SU-DHL-6 (cell line): ENCODE measurements at regions not wholly inside any gene's neighbourhood (a gene's known extent, or its start where the extent isn't known, plus 50 kb on each side); places are given as distances from the start of the nearest gene placed in this dataset.

ENCODE experiments used
- H2AFZ ChIP-seq: fragments of 200-600 bp; sonication (generic); 2 replicates; pipeline ENCODE4 v1.6.1; 2014; ENCODE audit warnings: low read depth, mild to moderate bottlenecking, moderate library complexity, mixed read lengths, antibody characterized with exemption, low read length; ENCODE audit not compliant: severe bottlenecking
- H3F3A ChIP-seq: fragments of 200-600 bp; shearing (Covaris generic); 2 replicates; pipeline ENCODE4 v1.6.0; 2016; ENCODE audit warnings: antibody characterized with exemption, mild to moderate bottlenecking; ENCODE audit not compliant: insufficient read depth
- H3K27ac ChIP-seq: fragments of 200-600 bp; sonication (generic); 2 replicates; pipeline ENCODE4 v1.5.1; 2016; ENCODE audit warnings: low read depth, mild to moderate bottlenecking, low read length, moderate library complexity, mixed read lengths
- H3K27me3 ChIP-seq: fragments of 200-600 bp; sonication (generic), shearing (Covaris generic); 2 replicates; pipeline ENCODE4 v1.6.0; 2014; ENCODE audit warnings: mild to moderate bottlenecking, low read length
- H3K36me3 ChIP-seq: fragments of 200-600 bp; sonication (generic); 2 replicates; pipeline ENCODE4 v1.6.1; 2014; ENCODE audit warnings: mild to moderate bottlenecking, low read length, mixed read lengths
- H3K4me2 ChIP-seq: fragments of 300-600, 200-600 bp; shearing (Covaris generic), sonication (generic); 2 replicates; pipeline ENCODE4 v1.6.0; 2014; ENCODE audit warnings: low read length, low read depth, mild to moderate bottlenecking; ENCODE audit not compliant: poor library complexity, severe bottlenecking
- H3K4me3 ChIP-seq: fragments of 200-600 bp; sonication (generic); 2 replicates; pipeline ENCODE4 v1.5.1; 2014; ENCODE audit warnings: antibody characterized with exemption, low read length, mild to moderate bottlenecking, mixed read lengths; ENCODE audit not compliant: insufficient read depth, poor library complexity, severe bottlenecking
- H3K79me2 ChIP-seq: fragments of 200-600 bp; sonication (generic); 2 replicates; pipeline ENCODE4 v1.6.1; 2014; ENCODE audit warnings: mild to moderate bottlenecking, low read length, moderate library complexity; ENCODE audit not compliant: insufficient read depth
- H3K9ac ChIP-seq: fragments of 200-600 bp; sonication (generic); 2 replicates; pipeline ENCODE4 v1.7.0; 2014; ENCODE audit warnings: mild to moderate bottlenecking, low read length
- H3K9me2 ChIP-seq: fragments of 200-600 bp; sonication (generic); replicated peaks from 2 replicates; pipeline ENCODE4 v1.6.1; 2014; ENCODE audit warnings: low read length; ENCODE audit not compliant: insufficient read depth
- H3K9me3 ChIP-seq: fragments of 200-600 bp; sonication (generic); 2 replicates; pipeline ENCODE4 v1.6.1; 2014; ENCODE audit warnings: low read length, mixed read lengths; ENCODE audit not compliant: insufficient read depth
- H4K20me1 ChIP-seq: fragments of 200-600 bp; sonication (generic); 2 replicates; pipeline ENCODE4 v1.6.1; 2014; ENCODE audit warnings: low read depth, mild to moderate bottlenecking, antibody characterized with exemption, low read length, moderate library complexity, mixed read lengths
- CTCF ChIP-seq: fragments of 200-600 bp; sonication (generic); IDR thresholded peaks from one replicate; pipeline ENCODE4 v1.5.1; 2017; ENCODE audit warnings: antibody characterized with exemption, mild to moderate bottlenecking, low read length, moderate library complexity; ENCODE audit not compliant: insufficient read depth, poor library complexity, severe bottlenecking
- EZH2phosphoT487 ChIP-seq: fragments of 200-600 bp; sonication (generic), shearing (Covaris generic); conservative IDR thresholded peaks from 2 replicates; pipeline ENCODE4 v1.6.1; 2018; ENCODE audit warnings: mild to moderate bottlenecking, antibody characterized with exemption, low read length, moderate library complexity, mixed read lengths

- TF ChIP-seq CTCF (no peak), EZH2phosphoT487 (no peak)
- H3K4me3 ChIP-seq, result no peak overlapping the region
- no peak overlapping the region for H3K4me2 ChIP-seq
- H3K36me3 ChIP-seq, result no peaks in the 10 kb centered on the region
- H3K9me3 ChIP-seq, result no peaks in the 10 kb centered on the region
- H3F3A ChIP-seq, result no peaks in the 10 kb centered on the region
- no peak overlapping the region for H2AFZ ChIP-seq
- no peaks in the 10 kb centered on the region for H4K20me1 ChIP-seq
- H3K9me2 ChIP-seq, result no peaks in the 10 kb centered on the region
- no peaks in the 10 kb centered on the region for H3K27me3 ChIP-seq
- H3K9ac ChIP-seq, result no peak overlapping the region
- no peak overlapping the region for H3K27ac ChIP-seq
- H3K79me2 ChIP-seq, result no peaks in the 10 kb centered on the region
Observed at GRCh38 chr6:4348462-4349112, 213.2 kb upstream of the ECI2 start.

- Histone ChIP-seq H2AFZ (no peak overlapping the region), H3K36me3 (no peaks in the 10 kb centered on the region), H3K4me2 (no peak overlapping the region), H4K20me1 (no peaks in the 10 kb centered on the region), H3K79me2 (no peaks in the 10 kb centered on the region), H3K27me3 (no peaks in the 10 kb centered on the region), H3F3A (no peaks in the 10 kb centered on the region), H3K9me3 (no peaks in the 10 kb centered on the region), H3K4me3 (no peak overlapping the region), H3K9me2 (no peaks in the 10 kb centered on the region), H3K27ac (no peak overlapping the region), H3K9ac (no peak overlapping the region)
- TF ChIP-seq EZH2phosphoT487 (no peak), CTCF (no peak)
Observed at GRCh38 chr6:4347877-4348276, 212.5 kb upstream of the ECI2 start.

GRCh38 chr6:4346659-4347333 lies 211.4 kb upstream of the ECI2 start:
- no peaks in the 10 kb centered on the region for H3K79me2 ChIP-seq
- TF ChIP-seq EZH2phosphoT487, result no peak
- TF ChIP-seq CTCF, result no peak
- no peaks in the 10 kb centered on the region for H3F3A ChIP-seq
- no peak overlapping the region for H2AFZ ChIP-seq
- H4K20me1 ChIP-seq, result no peaks in the 10 kb centered on the region
- H3K9me3 ChIP-seq, result 0 out of 2 replicates have a peak, but pooled peaks cover 5% of the 10 kb centered on the region
- no peaks in the 10 kb centered on the region for H3K27me3 ChIP-seq
- H3K4me3 ChIP-seq, result no peak overlapping the region
- H3K4me2 ChIP-seq, result no peak overlapping the region
- H3K9ac ChIP-seq, result no peak overlapping the region
- no peaks in the 10 kb centered on the region for H3K9me2 ChIP-seq
- no peak overlapping the region for H3K27ac ChIP-seq
- no peaks in the 10 kb centered on the region for H3K36me3 ChIP-seq
